Kidney glomerular epithelial cell (primary cell): ENCODE measurements at regions not wholly inside any gene's neighbourhood (a gene's known extent, or its start where the extent isn't known, plus 50 kb on each side); places are given as distances from the start of the nearest gene placed in this dataset.

ENCODE experiments used
- DNase-seq: peaks from one replicate; lab custom pipeline; 2025; lab: John Stamatoyannopoulos, UW

- no peak for DNase-seq
These were observed 250.0 kb upstream of the CDH4 start for GRCh38 chr20:61002090-61002489.

GRCh38 chr20:61014491-61014890, 237.6 kb upstream of the CDH4 start:
- no peak for DNase-seq

- DNase-seq = no peak
These were observed 236.5 kb upstream of the CDH4 start for GRCh38 chr20:61015602-61016001.

- DNase-seq = no peak
These were observed 232.7 kb upstream of the CDH4 start for GRCh38 chr20:61019322-61019721.

- DNase-seq = no peak
These were observed 228.4 kb upstream of the CDH4 start for GRCh38 chr20:61023612-61024011.

DNA sequence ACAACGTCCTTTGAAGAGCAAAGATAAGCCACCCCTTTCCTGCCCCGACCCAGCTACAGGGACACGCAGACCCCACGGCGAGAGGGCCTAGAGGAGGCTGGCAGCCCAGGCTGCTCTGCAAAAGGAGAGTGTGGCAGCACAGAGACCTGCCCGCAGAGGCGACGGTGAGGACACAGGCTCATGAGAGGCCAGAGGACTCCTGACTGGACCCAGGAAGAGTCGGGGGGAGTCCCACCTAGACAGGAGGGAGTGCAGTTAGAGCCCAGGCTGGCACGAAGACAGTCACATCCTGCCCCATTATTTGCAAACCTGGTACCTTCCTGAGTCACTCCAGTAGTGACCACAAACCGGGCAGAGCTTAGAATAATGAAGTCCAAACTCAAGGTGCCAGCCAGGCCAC, 227.7 kb upstream of the CDH4 start:
- no peak for DNase-seq

- DNase-seq = no peak
These were observed 226.5 kb upstream of the CDH4 start for GRCh38 chr20:61025536-61025935.

DNA sequence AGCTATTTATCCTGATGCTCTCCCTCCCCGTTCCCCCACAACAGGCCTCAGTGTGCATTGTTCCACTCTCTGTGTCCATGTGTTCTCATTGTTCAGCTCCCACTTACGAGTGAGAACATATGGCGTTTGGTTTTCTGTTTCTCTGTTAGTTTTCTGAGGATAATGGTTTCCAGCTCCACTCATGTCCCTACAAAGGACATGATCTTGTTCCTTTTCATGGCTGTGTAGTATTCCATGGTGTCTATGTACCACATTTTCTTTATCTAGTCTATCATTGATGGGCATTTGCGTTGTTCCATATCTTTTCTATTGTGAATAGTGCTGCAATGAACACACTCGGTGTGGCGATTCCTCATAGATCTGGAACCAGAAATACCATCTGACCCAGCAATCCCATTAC, 225.9 kb upstream of the CDH4 start:
- DNase-seq = no peak

DNA sequence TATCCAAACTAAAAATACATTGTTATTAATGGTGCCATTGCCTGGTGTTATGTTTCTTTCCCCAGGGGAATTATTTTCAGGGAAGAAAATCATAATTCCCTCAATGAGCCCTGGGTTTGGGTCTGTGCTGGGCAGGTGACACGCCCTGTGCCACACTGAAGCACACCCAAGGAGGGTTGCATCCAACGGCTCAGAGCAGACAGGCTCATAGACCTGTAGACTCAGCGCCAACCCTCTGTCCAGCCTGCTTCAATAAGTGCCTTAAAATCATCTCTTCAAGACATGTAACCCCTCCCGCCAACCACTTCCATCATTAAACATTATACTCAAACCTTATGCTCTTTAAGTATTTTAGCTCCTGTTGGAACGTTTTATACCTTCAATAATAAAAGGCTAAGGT, 225.3 kb upstream of the CDH4 start:
- no peak for DNase-seq

DNA sequence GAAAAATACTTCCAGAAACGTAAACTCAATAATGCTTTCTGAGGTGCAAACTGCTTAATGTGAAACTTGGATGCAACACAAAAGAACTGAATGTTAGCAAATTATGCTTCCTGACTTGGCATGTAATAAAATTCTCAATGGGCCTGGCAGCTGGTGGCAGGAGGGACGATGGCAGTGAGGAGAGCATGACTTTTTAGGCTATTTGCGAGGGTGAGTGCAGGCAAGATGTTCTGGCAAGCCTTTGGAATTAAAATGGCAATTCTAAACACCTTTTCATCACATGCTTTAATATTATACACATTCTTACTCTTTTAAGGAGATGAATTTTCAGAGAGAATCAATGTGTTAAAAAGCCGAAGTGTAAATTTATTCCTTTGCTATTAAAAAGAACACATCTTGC, 224.8 kb upstream of the CDH4 start:
- no peak for DNase-seq

- no peak for DNase-seq
These were observed 221.9 kb upstream of the CDH4 start for GRCh38 chr20:61030130-61030529.

- no peak for DNase-seq
These were observed 220.8 kb upstream of the CDH4 start for GRCh38 chr20:61031101-61031830.

DNA sequence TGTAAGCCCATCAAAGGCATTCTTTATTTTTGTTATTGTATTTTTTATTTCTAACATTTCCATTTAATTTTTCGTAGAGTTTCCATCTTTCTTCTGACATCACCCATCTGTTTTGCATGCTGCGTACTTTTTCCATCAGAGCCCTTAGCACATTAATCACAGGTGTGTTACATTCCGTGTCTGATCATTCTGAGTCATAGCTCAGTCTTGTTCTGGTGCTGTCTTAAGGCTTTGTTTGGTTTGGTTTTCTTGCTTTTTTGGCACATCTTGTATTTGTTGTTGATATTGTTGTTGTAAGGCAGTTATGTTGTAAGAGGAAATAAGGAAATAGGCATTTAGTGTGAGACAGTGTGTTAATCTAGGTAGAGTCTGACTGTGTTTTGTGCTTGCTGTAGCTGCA, 214.6 kb upstream of the CDH4 start:
- DNase-seq = no peak

DNA sequence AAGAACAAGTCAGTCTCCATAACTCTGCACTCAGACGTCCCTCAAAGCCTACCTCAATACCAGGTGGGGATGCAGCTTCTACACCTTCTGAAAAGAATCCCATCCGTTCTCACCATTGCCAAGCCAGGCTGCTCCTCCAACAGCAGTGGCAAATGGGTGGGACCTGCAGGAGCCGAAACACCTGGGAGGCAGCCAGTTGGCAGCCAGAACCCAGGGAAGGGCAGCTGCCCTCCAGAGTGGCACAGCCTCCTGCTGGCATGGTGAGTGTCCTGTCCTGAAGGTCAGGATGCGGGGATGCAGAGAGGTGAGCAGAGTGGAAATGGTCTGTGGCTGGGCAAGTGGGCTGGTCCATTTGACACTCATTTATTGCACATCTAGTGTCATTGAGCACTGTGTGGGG, 210.6 kb upstream of the CDH4 start:
- DNase-seq = no peak

GRCh38 chr20:61042506-61043385, 209.3 kb upstream of the CDH4 start:
- no peak for DNase-seq

DNA sequence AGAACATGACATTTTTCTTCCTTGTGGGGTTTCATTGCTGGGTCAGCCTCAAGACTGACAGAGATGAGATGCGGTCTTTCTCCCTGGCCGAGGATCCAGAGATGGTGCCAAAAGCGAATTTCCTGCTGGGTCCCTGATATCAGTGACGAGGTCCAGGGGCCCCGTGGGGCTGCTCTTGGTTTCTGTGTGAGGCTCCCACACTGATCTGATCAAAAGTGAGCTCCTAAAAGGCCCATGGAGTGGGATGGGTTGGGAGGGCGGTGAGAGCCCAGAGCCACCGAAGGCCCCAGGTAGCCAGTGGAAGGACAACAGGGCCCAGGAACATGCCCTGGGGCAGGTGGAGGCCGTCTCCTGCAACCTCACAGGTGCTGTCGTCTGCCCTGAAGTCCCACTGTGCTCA, 208.4 kb upstream of the CDH4 start:
- no peak for DNase-seq

- DNase-seq = no peak
These were observed 207.6 kb upstream of the CDH4 start for GRCh38 chr20:61044499-61044898.

DNA sequence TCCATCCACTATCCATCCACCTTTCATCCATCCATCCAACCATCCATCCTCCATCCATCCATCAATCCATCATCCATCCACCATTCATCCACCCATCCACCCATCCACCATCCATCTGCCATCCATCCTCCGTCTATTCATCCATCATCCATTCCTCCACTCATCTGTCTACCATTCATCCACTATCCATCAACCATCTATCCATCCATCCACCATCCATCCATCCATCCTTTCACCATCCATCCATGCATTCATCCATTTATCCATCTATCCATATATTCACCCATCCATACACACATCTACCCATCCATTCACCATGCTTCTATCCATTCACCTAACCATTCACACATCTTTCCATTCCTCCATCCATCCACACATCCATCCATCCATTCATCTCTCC, 207.0 kb upstream of the CDH4 start:
- DNase-seq = no peak

- DNase-seq = no peak
These were observed 206.0 kb upstream of the CDH4 start for GRCh38 chr20:61045876-61046585.

GRCh38 chr20:61046721-61047351, 205.2 kb upstream of the CDH4 start:
- no peak for DNase-seq

GRCh38 chr20:61047515-61047914, 204.5 kb upstream of the CDH4 start:
- DNase-seq = no peak

DNA sequence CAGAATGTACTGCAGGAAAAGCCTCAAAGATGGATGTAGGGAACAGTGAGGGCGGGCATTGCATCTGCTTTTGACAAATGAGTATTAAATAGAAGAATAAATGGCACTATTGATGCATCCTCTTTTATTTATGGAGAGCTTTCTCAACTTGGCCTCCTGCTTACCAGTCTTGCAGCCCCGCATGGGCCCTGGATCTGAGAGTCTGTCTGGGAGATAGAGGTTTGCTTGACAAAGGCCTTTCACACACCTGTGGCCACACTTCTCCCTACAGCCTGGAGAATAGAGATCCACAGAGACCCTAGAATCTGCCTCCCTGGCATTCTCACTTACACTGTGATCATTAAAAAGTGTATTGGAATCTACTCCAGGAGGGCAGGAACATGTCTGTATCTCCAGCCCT, 203.8 kb upstream of the CDH4 start:
- DNase-seq = no peak
